ENCODE measurements at regions not wholly inside any gene's neighbourhood (a gene's known extent, or its start where the extent isn't known, plus 50 kb on each side); places are given as distances from the start of the nearest gene placed in this dataset.

GRCh38 chr2:204116159-204116792 is 179.7 kb downstream of the ICOS start:
- no peak for TF ChIP-seq CTCF (IDR thresholded peaks at IDR 0.05; ENCODE audit: low read length)
- TF ChIP-seq EZH2 (IDR thresholded peaks at IDR 0.05; ENCODE audit: borderline replicate concordance, low read length), result no peak
